HTR-8/SVneo (cell line): ENCODE measurements at regions not wholly inside any gene's neighbourhood (a gene's known extent, or its start where the extent isn't known, plus 50 kb on each side); places are given as distances from the start of the nearest gene placed in this dataset.

Experiments
- DNase-seq: peaks from one replicate; pipeline ENCODE4 v3.0.0; 2011; ENCODE audit warnings: low spot score, mixed read lengths; ENCODE audit not compliant: insufficient read length
- FAIRE-seq: peaks from 2 replicates; lab custom pipeline; 2011; peaks lifted over from hg19 to GRCh38; lab: Jason Lieb, UNC

GRCh38 chr2:76341439-76341838 is 630.7 kb upstream of the GCFC2 start:
- no peak for FAIRE-seq
- no peak for DNase-seq

DNA sequence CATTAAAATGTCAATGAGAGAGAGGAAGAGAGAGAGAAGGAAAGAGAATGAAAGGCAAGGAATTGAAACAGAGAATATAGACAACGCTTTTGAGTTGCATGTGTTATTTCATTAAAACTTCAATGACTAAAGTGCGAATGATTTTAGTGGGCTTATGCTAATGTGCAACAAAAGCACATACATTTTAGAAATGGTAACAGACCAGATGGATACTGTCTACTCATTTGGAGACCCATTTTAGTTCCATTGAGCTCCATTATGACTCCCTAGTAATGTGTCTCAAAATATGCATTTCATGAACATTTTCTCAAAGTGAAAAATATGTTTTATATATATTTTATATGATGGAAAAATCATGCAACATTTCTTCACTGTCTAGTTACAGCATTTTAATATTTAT is 622.2 kb upstream of the GCFC2 start:
- FAIRE-seq (no peak), DNase-seq (no peak)

DNA sequence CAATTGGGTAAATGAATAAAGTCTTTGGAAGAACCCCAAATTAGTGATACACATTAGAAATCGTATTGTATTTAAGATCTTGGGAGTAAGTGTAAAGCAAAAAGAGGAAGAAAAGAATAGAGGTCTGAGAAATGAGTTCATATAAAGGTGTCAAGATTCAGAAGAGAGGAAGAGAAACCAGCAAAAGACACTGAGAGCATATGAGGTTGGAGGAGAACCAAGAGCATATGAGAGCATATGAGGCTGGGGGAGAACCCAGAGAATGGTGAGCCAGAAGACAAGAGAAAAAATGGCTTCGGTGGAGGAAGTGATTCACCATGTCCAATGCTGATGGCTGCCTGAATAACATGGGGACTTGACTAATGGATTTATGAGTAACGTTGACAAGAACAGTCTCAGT is 620.1 kb upstream of the GCFC2 start:
- FAIRE-seq (no peak), DNase-seq (no peak)

GRCh38 chr2:76326636-76327035 is 615.9 kb upstream of the GCFC2 start:
- DNase-seq (no peak), FAIRE-seq (no peak)

DNA sequence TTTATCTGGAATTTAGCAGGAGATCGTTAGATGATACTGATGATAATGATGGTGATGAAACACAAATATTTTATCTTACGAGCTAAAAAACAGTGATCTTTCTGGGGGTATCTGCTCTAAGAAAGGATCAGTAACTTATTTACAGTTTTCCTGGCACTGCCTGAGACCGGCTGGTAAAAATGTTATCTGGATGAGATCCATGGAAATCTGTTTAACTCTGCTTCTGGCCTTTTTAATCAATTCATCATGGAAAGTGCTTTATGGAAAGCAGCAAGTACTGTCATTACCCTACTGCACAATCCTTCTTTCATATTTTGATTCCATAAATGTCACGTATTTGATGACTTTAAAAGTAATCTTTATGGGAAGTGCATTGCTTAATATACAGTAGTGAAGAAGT is 612.7 kb upstream of the GCFC2 start:
- no peak for DNase-seq
- FAIRE-seq = no peak

DNA sequence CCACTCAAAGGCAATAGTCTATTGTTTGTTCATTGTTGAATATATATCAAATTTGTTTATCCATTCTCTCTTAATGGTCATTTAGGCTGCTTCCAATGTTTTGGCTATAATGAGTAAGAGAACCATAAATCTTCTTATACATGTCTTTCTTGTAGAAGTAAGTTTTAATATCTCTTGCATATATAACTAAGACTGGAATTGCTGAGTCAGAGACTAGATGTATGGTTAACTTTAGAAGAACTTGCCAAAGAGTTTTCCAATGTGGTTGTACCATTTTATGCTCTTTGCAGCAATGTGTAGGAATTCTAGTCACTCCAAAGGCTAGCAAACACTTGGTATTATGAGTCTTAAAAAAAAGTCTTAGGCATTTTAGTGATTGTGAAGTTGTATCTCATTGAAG is 610.0 kb upstream of the GCFC2 start:
- FAIRE-seq (no peak), DNase-seq (no peak)

DNA sequence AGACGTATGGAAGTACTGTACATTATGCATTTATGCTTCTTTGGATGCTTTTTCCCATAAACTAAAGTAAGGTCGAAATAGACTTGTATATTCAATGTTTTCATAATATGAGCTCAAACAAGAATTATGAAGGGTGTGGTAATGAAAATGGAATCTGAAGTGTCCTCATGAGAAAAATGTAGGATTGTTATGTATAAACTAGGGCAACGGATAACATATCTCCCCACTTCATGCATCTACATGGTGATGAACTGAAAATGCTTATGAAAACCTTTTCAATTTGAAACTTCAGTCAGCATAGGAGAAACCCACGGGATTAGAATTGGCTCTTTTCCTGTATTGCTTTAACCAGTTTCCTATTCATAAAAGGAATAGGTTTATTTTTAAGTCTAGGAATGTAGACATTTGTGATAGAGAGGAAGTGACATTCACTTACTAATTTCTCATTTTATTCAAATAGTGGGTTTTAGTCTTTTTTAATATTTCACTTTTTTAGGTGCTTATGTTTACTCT is 608.2 kb upstream of the GCFC2 start:
- DNase-seq (no peak), FAIRE-seq (no peak)

DNA sequence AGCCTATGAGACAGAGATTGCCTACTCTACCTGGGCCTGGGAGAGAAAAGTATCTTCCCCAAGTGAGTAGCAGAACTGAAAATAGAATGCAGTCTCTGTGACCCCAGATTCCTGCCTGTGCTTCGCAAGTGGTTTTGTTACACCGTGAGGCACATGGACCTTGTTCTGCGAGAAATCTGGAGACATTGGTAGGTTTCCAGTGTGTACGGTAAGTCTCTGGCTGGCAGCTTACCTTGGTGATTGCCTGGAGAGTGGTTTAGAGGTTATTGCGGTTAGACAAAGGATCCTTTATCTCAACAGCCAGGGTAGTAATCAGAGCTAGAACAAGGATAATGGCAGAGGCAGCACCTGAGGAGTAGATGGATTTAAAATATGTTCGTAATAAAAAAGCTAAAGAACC is 606.0 kb upstream of the GCFC2 start:
- no peak for FAIRE-seq

GRCh38 chr2:76314271-76315020 is 603.7 kb upstream of the GCFC2 start:
- FAIRE-seq (no peak), DNase-seq (no peak)

More for the DNA sequence above, 606.0 kb upstream of the GCFC2 start:
- no peak for DNase-seq

DNA sequence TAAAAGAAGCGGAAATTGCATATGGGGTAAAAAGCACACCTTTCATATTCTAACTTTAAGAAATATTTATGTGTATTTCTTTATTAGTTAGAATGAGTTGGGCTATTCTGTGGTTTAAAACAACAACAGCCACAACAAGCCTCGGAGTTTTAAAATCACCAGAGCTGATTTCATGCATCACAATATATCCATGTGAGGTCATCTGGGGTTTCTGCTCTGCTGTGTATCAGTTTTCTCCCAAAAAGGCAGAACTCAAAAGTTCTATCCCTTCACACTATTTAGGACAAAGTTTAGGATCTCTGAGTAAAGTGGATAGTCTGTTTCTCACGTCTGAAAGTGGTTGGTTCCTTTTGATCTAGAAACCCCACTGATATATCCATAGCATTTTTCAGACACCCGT is 601.5 kb upstream of the GCFC2 start:
- DNase-seq (no peak), FAIRE-seq (no peak)

GRCh38 chr2:76311728-76312127 is 601.0 kb upstream of the GCFC2 start:
- no peak for FAIRE-seq
- no peak for DNase-seq

DNA sequence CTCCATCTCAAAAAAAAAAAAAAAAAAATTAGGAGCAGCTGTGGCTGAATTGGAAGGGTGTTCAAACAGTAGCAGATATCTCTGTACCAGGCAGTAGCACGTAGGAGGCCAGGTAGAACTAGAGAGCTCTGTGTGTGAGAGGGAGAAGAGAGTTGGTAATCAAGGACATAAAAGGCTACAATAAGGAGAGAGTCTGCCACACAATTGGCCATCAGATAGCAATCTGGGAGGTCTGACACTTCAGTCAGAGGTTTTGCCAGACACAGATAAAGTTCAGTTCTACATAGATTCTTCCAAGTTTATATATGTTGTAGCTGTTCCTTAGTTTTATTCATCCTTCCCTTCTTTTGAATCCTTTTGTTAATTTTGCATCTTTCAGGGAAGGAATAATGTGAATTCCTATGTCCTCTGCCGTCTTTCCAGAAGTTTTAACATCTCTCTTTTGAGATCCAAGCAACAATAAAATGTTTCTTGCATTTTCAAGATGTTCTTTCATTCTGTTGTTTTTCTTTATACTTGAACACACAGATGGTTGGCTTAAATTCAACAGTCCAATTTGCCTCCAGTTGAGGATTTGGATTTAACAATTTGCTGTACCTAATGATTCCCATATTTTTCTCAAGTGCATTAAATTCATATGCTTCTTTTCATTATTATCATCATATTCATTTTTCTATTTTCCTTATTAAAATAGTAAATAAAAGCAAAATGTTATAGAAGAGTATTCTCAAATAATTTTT is 600.3 kb upstream of the GCFC2 start:
- DNase-seq (no peak), FAIRE-seq (no peak)

DNA sequence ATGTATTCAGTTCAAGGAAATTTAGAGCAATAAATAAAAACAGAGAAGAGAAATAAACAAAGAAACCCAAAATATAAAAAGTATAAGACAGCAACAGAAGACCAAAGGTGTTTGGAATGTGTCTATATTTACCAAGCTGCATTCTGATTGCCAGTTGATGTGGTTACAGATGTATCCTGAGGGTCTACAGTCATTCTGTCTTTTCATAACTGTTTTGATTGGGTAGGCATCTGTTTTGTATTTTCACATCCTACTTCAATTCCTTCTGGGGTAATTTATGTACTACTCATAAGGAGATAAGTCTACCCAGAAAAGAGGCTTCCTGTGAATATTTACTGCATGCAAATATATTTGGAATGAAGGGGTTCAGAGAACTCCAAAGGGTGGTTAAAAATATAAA is 596.8 kb upstream of the GCFC2 start:
- DNase-seq = no peak
- FAIRE-seq = no peak

DNA sequence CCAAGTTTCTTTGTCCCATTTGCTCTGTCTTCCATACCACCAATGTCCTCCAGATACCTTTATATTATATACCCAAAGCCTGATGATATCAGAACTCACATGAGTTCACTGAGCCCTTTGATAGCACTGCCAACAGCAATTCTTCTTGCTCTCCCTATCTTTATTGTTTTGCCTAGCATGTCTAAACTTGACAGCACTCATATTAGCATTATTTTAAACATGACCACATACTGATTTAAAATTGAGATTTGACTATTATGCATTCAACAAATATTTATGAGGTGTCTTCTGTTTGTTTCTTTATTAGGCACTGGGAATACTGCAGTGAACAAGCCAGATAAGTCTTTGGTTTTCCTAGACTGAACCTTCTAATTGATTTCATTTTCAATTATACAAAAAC is 587.3 kb upstream of the GCFC2 start:
- FAIRE-seq = no peak

GRCh38 chr2:76296438-76296837 is 585.7 kb upstream of the GCFC2 start:
- DNase-seq = no peak

More for the DNA sequence above, 587.3 kb upstream of the GCFC2 start:
- DNase-seq = no peak

GRCh38 chr2:76295762-76296161 is 585.0 kb upstream of the GCFC2 start:
- FAIRE-seq (no peak), DNase-seq (no peak)

More at GRCh38 chr2:76296438-76296837, 585.7 kb upstream of the GCFC2 start:
- no peak for FAIRE-seq

- no peak for FAIRE-seq
- DNase-seq = no peak
Observed at GRCh38 chr2:76288598-76288997, 577.9 kb upstream of the GCFC2 start.

GRCh38 chr2:76288146-76288545 is 577.4 kb upstream of the GCFC2 start:
- DNase-seq (no peak), FAIRE-seq (no peak)

DNA sequence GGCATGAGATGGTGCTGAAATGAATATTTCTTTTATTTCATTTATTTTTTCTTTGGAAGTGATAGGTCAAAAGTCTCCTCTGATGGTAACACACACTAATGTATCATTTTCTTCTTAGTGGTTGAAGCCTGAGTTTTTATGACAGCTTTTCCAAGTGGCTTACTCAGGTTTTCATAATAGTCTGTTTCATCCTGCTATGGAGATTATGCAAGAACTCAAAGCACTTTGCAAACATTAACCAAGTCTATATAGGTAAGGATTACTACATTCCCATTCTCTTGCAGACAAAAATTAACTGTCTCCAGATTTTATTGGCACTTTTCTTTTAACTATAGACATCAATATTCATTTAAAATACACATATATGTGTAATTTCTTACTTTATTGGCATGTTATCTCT is 572.6 kb upstream of the GCFC2 start:
- DNase-seq = no peak
- no peak for FAIRE-seq

GRCh38 chr2:76281156-76281841 is 570.6 kb upstream of the GCFC2 start:
- FAIRE-seq = no peak
- DNase-seq = no peak

DNA sequence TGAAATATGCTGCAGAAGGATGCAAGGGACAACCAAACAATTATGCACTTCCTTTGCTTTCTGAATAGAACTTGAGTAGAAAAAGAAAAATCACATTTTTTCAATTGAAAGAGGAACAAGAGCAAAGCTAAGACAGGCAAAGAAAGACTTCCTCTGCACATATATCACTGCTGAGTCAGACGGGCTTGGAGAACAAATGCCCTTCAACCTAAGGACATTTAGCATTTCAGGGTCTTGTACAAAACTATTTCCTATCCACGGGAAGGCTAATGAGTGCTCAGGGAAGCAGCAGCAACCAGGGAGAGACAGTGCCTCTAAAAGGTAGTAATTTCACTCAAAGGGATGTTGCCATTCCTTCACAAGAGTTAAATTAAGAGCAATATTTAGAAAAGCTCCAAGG is 570.0 kb upstream of the GCFC2 start:
- DNase-seq (no peak), FAIRE-seq (no peak)
